C1 segment of cervical spinal cord (tissue), 14 donors: ENCODE measurements at regions not wholly inside any gene's neighbourhood (a gene's known extent, or its start where the extent isn't known, plus 50 kb on each side); places are given as distances from the start of the nearest gene placed in this dataset.
"Not testable (repeated sequence)": the region's sequence is repeated elsewhere in the genome, so short reads cannot be mapped to it uniquely, and the experiment has no call there.

Experiments used
- DNase-seq, 14 donors: peaks; one replicate each; lab custom pipeline; 2025; lab: John Stamatoyannopoulos, UW

- DNase-seq: no peak
These were observed 1214.8 kb upstream of the ADGRL4 start for GRCh38 chr1:80221319-80221718.

GRCh38 chr1:80218112-80218511, 1211.6 kb upstream of the ADGRL4 start:
- no peak for DNase-seq

- no peak for DNase-seq
These were observed 1211.0 kb upstream of the ADGRL4 start for GRCh38 chr1:80217377-80217986.

GRCh38 chr1:80214888-80215540, 1208.5 kb upstream of the ADGRL4 start:
- DNase-seq: no peak

- no peak for DNase-seq
These were observed 1206.4 kb upstream of the ADGRL4 start for GRCh38 chr1:80212948-80213347.

- DNase-seq: no peak
These were observed 1205.3 kb upstream of the ADGRL4 start for GRCh38 chr1:80211691-80212380.

GRCh38 chr1:80202118-80202517, 1195.6 kb upstream of the ADGRL4 start:
- DNase-seq: no peak

GRCh38 chr1:80194221-80194620, 1187.7 kb upstream of the ADGRL4 start:
- no peak for DNase-seq

- DNase-seq: no peak
These were observed 1174.9 kb upstream of the ADGRL4 start for GRCh38 chr1:80181418-80181817.

- no peak for DNase-seq
These were observed 1165.1 kb upstream of the ADGRL4 start for GRCh38 chr1:80171631-80172030.

- no peak for DNase-seq
These were observed 1164.4 kb upstream of the ADGRL4 start for GRCh38 chr1:80170811-80171485.

GRCh38 chr1:80164150-80164549, 1157.6 kb upstream of the ADGRL4 start:
- no peak for DNase-seq

GRCh38 chr1:80163686-80164085, 1157.2 kb upstream of the ADGRL4 start:
- no peak for DNase-seq

GRCh38 chr1:80158771-80159170, 1152.2 kb upstream of the ADGRL4 start:
- DNase-seq: no peak

- DNase-seq: no peak
These were observed 1151.7 kb upstream of the ADGRL4 start for GRCh38 chr1:80158266-80158665.

GRCh38 chr1:80155371-80155770, 1148.8 kb upstream of the ADGRL4 start:
- DNase-seq: no peak

GRCh38 chr1:80154176-80154575, 1147.6 kb upstream of the ADGRL4 start:
- DNase-seq: no peak

GRCh38 chr1:80153762-80154161, 1147.2 kb upstream of the ADGRL4 start:
- no peak for DNase-seq

GRCh38 chr1:80143361-80143760, 1136.8 kb upstream of the ADGRL4 start:
- DNase-seq: no peak

GRCh38 chr1:80137946-80138602, 1131.5 kb upstream of the ADGRL4 start:
- DNase-seq: not testable (repeated sequence)

GRCh38 chr1:80113168-80114038, 1106.9 kb upstream of the ADGRL4 start:
- DNase-seq: no peak
